WI38 (cell line): ENCODE measurements at regions not wholly inside any gene's neighbourhood (a gene's known extent, or its start where the extent isn't known, plus 50 kb on each side); places are given as distances from the start of the nearest gene placed in this dataset.

Source experiments
- H3K4me3 ChIP-seq: 2 replicates; pipeline ENCODE4 v1.5.1; 2011; ENCODE audit warnings: low read depth, mild to moderate bottlenecking, control low read depth, low read length
- TF ChIP-seq, protein P1 (sequence below): IDR thresholded peaks from 2 replicates; pipeline ENCODE4 v1.5.1; 2012; ENCODE audit warnings: low read depth, mild to moderate bottlenecking, control low read depth, low read length

DNA sequence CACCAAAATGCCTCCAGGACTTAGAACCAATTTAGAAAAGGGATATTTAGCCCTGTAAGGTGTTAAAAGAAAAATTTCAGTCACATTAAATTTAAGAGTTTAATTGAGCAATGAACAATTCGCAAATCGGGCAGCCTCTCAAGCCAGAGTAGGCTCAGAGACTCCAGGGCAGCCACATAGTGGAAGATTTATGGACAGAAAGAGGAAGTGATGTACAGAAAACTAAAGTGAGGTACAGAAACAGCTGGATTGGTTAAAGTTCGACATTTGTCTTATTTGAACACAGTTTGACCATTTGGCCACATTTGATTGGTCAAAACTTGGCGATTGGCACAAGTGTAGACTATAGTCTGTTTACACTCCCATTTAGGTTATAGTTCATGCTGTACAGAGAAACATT lies 525.9 kb upstream of the ZNF608 start:
- TF ChIP-seq, protein P1, sequence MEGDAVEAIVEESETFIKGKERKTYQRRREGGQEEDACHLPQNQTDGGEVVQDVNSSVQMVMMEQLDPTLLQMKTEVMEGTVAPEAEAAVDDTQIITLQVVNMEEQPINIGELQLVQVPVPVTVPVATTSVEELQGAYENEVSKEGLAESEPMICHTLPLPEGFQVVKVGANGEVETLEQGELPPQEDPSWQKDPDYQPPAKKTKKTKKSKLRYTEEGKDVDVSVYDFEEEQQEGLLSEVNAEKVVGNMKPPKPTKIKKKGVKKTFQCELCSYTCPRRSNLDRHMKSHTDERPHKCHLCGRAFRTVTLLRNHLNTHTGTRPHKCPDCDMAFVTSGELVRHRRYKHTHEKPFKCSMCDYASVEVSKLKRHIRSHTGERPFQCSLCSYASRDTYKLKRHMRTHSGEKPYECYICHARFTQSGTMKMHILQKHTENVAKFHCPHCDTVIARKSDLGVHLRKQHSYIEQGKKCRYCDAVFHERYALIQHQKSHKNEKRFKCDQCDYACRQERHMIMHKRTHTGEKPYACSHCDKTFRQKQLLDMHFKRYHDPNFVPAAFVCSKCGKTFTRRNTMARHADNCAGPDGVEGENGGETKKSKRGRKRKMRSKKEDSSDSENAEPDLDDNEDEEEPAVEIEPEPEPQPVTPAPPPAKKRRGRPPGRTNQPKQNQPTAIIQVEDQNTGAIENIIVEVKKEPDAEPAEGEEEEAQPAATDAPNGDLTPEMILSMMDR, result no peak
- H3K4me3 ChIP-seq, result no peak overlapping the region

DNA sequence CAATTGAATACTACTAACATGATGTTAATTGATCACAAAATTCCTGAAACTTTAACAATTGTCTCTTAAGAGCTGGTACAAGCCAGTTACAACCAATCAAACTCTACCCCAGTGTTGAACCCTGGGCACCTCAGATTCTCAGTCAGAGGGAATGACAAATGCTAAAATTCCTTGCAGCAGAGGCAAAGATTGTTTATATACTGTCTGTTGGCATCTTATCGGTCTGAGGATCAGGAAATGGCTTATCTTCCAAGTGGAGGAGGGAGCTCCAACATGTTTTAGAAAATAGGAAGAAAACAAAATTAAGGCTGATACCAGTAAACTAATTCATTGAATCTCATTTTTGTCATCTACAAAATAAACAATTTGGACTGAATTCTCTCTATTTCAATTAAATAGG lies 527.8 kb upstream of the ZNF608 start:
- H3K4me3 ChIP-seq, result no peak overlapping the region
- TF ChIP-seq, protein P1, result no peak

DNA sequence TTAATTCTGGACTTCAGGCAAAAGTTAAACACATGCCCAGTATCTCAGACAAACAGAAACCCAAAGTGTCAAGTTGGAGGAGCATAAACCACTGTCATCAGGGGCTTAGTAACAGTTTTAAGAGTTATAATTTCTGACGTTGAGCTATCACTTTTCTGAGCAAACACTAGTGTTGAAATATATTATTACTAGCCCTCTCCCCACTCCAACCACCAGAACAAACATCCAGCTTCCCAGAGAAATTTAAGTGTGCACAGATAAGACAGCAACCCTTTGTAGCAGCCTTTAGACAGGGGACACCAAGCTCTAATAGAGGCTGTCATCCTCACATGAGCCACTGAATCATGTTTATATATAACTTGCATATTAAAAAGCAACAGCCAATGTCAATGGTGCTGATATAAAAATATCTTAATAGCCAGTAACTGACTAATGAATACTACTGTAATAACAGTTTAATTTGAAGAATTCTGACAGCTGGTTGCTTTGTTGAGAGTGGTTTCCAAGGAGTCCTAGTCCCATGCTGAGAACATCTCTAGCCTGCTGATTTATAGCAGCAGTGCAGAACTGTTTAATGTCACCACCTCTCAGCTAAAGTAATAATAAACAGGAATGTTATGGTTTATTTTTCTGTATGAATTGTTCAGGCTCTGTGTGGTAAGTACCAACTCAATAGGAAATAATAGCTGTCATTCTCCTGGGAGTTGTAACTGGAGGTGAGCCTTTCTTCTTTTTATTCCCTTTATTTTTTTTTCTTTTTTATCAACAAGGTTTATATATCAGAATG lies 528.7 kb upstream of the ZNF608 start:
- TF ChIP-seq, protein P1, result no peak
- H3K4me3 ChIP-seq, result no peak overlapping the region

DNA sequence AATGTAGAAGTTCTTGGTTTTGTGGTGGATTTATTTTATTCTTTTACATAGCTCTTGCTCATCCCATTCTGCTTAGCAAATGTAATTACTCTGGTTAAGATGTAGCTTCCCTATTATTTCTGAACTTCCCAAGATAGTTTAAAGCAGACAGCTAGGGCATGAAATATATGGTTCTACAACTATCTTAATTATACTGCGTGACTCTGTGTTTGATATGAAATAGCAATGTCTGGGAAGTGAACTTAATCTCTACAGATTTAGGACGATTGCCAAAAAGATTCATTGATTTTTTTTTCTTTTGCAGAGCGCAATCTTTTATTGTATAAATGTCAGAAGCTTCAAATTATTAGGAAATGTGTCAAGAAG lies 529.3 kb upstream of the ZNF608 start:
- TF ChIP-seq, protein P1, result no peak
- H3K4me3 ChIP-seq, result no peak overlapping the region

DNA sequence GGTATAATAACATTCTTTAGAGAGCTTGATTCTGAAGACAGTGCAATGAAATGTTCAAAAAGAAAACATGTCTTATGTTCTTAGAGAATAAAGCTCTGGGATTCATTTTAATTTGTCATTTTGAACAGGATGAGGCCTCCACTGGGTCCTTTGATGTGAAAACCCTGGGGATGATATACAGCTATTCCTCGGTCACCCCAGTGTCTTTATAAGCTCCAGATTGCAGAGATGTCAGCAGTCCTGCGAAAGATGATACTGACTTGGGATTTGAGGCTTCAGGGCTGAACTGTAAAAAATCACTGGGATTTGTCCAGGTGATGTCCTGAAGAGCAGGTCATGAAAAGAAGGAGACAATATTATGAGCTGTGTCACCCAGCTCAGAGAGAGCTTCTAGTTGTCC lies 529.7 kb upstream of the ZNF608 start:
- TF ChIP-seq, protein P1, result no peak
- H3K4me3 ChIP-seq, result no peak overlapping the region

DNA sequence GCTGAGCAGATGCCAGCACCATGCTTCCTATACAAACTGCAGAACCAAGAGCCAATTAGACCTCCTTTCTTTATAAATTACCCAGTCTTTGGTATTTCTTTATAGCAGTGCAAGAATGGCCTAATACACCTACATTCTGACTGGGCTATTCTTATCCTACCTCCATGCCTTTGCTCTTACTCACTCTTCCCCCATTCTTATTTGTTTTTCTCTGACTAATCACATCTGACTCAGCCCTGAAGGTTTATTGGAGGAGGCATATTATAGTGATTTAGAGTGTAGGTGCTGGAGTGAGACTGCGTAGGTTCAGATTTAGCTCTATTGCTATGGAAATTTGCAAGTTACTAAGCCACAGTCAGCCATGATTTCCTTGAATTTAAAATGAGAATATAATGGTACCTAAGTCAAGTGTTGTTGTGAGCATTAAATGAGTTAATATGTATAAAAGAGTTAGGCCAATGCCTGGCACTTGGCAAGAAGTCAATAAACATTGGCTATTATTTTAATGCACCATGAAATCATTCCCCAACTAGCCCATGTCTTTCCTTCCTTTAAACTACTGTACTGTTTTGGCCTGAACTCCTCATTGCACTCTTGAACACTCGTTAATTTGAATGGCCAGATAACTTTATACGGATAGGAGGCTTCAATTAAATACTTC lies 531.2 kb upstream of the ZNF608 start:
- H3K4me3 ChIP-seq, result no peak overlapping the region
- TF ChIP-seq, protein P1, result no peak

DNA sequence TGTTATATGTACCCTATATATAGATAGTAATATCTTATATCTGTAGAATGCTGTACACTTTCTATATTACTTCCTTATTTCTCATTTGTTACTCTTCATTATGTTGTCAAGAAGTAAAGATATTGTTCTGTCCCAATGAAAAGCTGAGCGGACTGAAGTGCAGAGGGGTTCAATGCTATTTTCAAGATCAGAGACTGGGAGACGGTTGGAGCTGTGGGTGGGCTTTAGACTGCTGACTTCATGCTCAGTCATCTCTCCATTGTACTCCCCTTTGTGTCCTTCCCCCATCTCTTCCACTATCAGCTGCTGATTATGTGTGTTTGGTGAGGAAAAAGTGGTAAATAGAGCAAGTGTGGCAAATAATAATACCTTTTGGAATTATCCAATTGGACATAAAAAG lies 532.3 kb upstream of the ZNF608 start:
- TF ChIP-seq, protein P1, result no peak
- H3K4me3 ChIP-seq, result no peak overlapping the region
